Caco-2 (cell line): ENCODE measurements at regions not wholly inside any gene's neighbourhood (a gene's known extent, or its start where the extent isn't known, plus 50 kb on each side); places are given as distances from the start of the nearest gene placed in this dataset.

ENCODE experiments used
- BruUV-seq: library from RNA; stranded (reverse); fragments of 400-500 nt; replicated peaks from 2 replicates; lab custom pipeline; 2021; lab: Mats Ljungman, UMichigan
- CTCF ChIA-PET: fragments of 300-600 bp; sonication (Branson Sonifier 250); formaldehyde crosslinking; loops from one replicate; lab custom pipeline; 2022; ENCODE audit warnings: antibody characterized with exemption; lab: Charles Lee
- POLR2A ChIA-PET: fragments of 300-600 bp; sonication (Branson Sonifier 250); formaldehyde crosslinking; loops from one replicate; lab custom pipeline; 2022; ENCODE audit warnings: antibody characterized with exemption; lab: Charles Lee
- DNase-seq, 2 experiments: peaks; one replicate each; pipeline versions ENCODE4 v3.0.0 to v3.0.0-alpha.2; 2020 to 2022
- H3K27me3 ChIP-seq: replicated peaks from 2 replicates; pipeline ENCODE4 v1.6.0; 2011; ENCODE audit warnings: low read length; ENCODE audit not compliant: control insufficient read depth, insufficient read depth
- H3K36me3 ChIP-seq: 2 replicates; pipeline ENCODE4 v1.5.1; 2011; ENCODE audit warnings: low read length; ENCODE audit not compliant: control insufficient read depth, insufficient read depth
- H3K4me1 ChIP-seq: fragments of 250-450 bp; sonication (Bioruptor Pico); 2 replicates; pipeline ENCODE4 v1.5.1; 2020; ENCODE audit warnings: mild to moderate bottlenecking
- H3K4me3 ChIP-seq: 2 replicates; pipeline ENCODE4 v1.5.1; 2011; ENCODE audit warnings: low read depth, mild to moderate bottlenecking, control low read depth, low read length
- H3K9me3 ChIP-seq: fragments of 250-450 bp; sonication (Bioruptor Pico); 2 replicates; pipeline ENCODE4 v1.5.1; 2020; ENCODE audit warnings: mild to moderate bottlenecking, moderate library complexity
- H3K27ac Mint-ChIP-seq: one replicate; pipeline ENCODE4 v1.8.0; 2022; ENCODE audit warnings: mixed read lengths; ENCODE audit not compliant: unreplicated experiment
- H3K27me3 Mint-ChIP-seq: one replicate; pipeline ENCODE4 v1.8.0; 2022; ENCODE audit warnings: mixed read lengths; ENCODE audit not compliant: insufficient read depth, unreplicated experiment
- H3K36me3 Mint-ChIP-seq: one replicate; pipeline ENCODE4 v1.8.0; 2022; ENCODE audit warnings: mild to moderate bottlenecking, mixed read lengths; ENCODE audit not compliant: insufficient read depth, unreplicated experiment
- H3K4me1 Mint-ChIP-seq: one replicate; pipeline ENCODE4 v1.8.0; 2022; ENCODE audit warnings: low read depth, mixed read lengths; ENCODE audit not compliant: unreplicated experiment
- H3K4me3 Mint-ChIP-seq: one replicate; pipeline ENCODE4 v1.8.0; 2022; ENCODE audit warnings: mild to moderate bottlenecking, moderate library complexity, mixed read lengths; ENCODE audit not compliant: unreplicated experiment
- H3K9me3 Mint-ChIP-seq: one replicate; pipeline ENCODE4 v1.8.0; 2022; ENCODE audit warnings: mixed read lengths; ENCODE audit not compliant: unreplicated experiment
- intact Hi-C: fragments of 100-400 bp; cut with micrococcal nuclease; formaldehyde crosslinking; loops from one replicate; pipeline ENCODE4 v1.10.0; 2022; ENCODE audit not compliant: unreplicated experiment
- TF ChIP-seq, protein P1 (sequence below), 2 experiments: fragments of 200-600 bp in 1 of 2; IDR thresholded peaks; 1 replicate in 1 of 2; 2 replicates in 1 of 2; pipeline versions ENCODE4 v1.5.1 to v1.8.0; 2011 to 2022; ENCODE audit warnings: antibody characterized with exemption in 1 of 2, control low read depth in 1 of 2, inconsistent platforms in 1 of 2, low read depth in 1 of 2, low read length in 1 of 2, mild to moderate bottlenecking in 1 of 2, moderate library complexity in 1 of 2; ENCODE audit not compliant: insufficient read depth in 1 of 2, severe bottlenecking in 1 of 2, unreplicated experiment in 1 of 2

DNA sequence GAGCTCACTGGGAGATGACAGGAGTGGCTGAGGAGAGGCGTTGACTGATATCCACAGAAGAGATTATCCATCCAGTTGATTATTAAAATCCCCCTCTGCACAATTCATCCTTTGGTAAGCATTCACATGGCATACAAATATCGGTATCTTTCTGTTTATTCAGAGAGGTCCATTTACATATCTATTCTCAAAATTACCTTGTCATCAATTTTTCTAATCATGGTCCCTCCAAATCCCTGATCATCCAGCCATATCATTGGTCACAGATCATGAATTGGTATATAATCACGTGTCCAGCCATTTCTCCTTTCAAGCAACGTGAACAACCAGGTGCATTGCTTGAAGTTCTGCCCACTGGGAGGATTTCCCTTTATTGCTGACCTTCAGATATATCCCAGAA lies 1321.0 kb downstream of the ROBO2 start:
- Mint-ChIP-seq H3K9me3 (no peaks in the 10 kb centered on the region), H3K27me3 (no peaks in the 10 kb centered on the region), H3K4me3 (no peak overlapping the region), H3K27ac (no peak overlapping the region), H3K36me3 (no peaks in the 10 kb centered on the region), H3K4me1 (no peaks in the 10 kb centered on the region)
- Histone ChIP-seq H3K9me3 (no peaks in the 10 kb centered on the region), H3K27me3 (no peaks in the 10 kb centered on the region), H3K4me1 (no peaks in the 10 kb centered on the region), H3K4me3 (no peak overlapping the region), H3K36me3 (no peaks in the 10 kb centered on the region)
- BruUV-seq, result no TSS peak
- CTCF ChIA-PET, result no interaction called here
- POLR2A ChIA-PET, result no interaction called here
- no peak for DNase-seq
- intact Hi-C loops, result no loop called here
- TF ChIP-seq, protein P1, sequence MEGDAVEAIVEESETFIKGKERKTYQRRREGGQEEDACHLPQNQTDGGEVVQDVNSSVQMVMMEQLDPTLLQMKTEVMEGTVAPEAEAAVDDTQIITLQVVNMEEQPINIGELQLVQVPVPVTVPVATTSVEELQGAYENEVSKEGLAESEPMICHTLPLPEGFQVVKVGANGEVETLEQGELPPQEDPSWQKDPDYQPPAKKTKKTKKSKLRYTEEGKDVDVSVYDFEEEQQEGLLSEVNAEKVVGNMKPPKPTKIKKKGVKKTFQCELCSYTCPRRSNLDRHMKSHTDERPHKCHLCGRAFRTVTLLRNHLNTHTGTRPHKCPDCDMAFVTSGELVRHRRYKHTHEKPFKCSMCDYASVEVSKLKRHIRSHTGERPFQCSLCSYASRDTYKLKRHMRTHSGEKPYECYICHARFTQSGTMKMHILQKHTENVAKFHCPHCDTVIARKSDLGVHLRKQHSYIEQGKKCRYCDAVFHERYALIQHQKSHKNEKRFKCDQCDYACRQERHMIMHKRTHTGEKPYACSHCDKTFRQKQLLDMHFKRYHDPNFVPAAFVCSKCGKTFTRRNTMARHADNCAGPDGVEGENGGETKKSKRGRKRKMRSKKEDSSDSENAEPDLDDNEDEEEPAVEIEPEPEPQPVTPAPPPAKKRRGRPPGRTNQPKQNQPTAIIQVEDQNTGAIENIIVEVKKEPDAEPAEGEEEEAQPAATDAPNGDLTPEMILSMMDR (IDR thresholded peaks at IDR 0.05; ENCODE audit: insufficient read depth in 1 of 2, low read depth in 1 of 2, low read length in 1 of 2, severe bottlenecking in 1 of 2, unreplicated experiment in 1 of 2), result no peak

DNA sequence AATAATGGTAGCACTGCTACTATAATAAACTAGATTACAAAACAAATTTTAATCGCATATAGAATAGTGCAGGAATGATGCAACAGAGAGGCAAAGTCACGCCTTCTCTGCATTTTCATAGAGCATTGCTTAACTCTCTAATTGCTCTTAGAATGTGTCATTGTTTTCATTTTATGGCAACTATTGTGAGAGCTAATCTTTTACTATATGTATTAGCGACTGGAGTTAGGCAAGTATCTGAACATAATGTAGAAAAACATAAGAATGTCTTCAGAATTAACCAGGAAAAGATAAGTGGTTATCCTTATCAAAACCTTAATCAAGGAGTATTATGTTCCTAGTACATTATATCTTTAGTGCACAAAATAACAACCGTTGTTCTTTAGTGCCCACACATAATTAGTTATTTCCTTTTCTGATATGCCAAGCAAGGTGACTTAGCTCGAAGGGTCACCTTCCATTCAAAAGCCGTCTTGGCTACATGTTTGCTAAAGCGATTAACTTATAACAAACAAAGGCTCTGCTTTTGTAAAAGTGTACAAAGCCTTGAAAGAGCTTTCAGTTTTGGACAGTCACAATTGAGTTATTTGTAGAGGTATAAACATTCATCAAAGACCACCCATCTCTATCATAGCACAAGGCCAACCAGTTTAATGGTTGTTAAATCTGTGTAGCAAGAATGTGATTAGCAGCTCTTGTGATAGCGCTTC lies 1328.9 kb downstream of the ROBO2 start:
- H3K36me3 Mint-ChIP-seq, result no peaks in the 10 kb centered on the region
- Histone ChIP-seq H3K9me3 (no peaks in the 10 kb centered on the region), H3K4me3 (no peak overlapping the region), H3K36me3 (no peaks in the 10 kb centered on the region), H3K27me3 (no peaks in the 10 kb centered on the region), H3K4me1 (no peaks in the 10 kb centered on the region)
- DNase-seq, result no peak
- CTCF ChIA-PET, result no interaction called here
- POLR2A ChIA-PET, result no interaction called here
- no TSS peak for BruUV-seq
- H3K27me3 Mint-ChIP-seq, result peaks cover 2% of the 10 kb centered on the region
- H3K27ac Mint-ChIP-seq, result no peak overlapping the region
- H3K4me1 Mint-ChIP-seq, result no peaks in the 10 kb centered on the region
- intact Hi-C loops, result no loop called here
- H3K4me3 Mint-ChIP-seq, result no peak overlapping the region
- TF ChIP-seq, protein P1 (IDR thresholded peaks at IDR 0.05; ENCODE audit: insufficient read depth in 1 of 2, low read depth in 1 of 2, low read length in 1 of 2, severe bottlenecking in 1 of 2, unreplicated experiment in 1 of 2), result no peak
- no peaks in the 10 kb centered on the region for H3K9me3 Mint-ChIP-seq

DNA sequence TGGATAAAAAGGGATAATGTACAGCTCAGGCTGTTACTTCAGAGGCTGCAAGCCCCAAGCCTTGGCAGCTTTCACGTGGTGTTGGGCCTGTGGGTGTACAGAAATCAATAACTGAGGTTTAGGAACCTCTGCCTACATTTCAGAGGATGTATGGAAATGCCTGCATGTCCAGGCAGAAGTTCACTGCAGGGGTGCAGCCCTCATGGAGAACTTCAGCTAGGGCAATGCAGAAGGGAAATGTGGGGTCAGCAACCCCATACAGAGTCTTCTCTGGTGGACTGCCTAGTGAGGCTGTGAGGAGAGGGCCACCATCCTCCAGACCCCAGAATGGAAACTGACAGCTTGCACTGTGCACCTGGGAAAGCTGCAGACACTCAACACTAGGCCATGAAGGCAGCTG lies 1350.3 kb downstream of the ROBO2 start:
- no TSS peak for BruUV-seq

More for the DNA sequence above, 1350.3 kb downstream of the ROBO2 start:
- Mint-ChIP-seq H3K4me1 (no peaks in the 10 kb centered on the region), H3K4me3 (no peak overlapping the region), H3K36me3 (no peaks in the 10 kb centered on the region), H3K27me3 (no peaks in the 10 kb centered on the region), H3K9me3 (peaks cover 22% of the 10 kb centered on the region), H3K27ac (no peak overlapping the region)
- ChIA-PET POLR2A (no interaction called here), CTCF (no interaction called here)
- H3K27me3 ChIP-seq, result no peaks in the 10 kb centered on the region
- intact Hi-C loops, result no loop called here
- H3K4me3 ChIP-seq, result no peak overlapping the region
- DNase-seq, result no peak
- H3K9me3 ChIP-seq, result 0 out of 2 replicates have a peak, but pooled peaks cover 6% of the 10 kb centered on the region
- no peaks in the 10 kb centered on the region for H3K36me3 ChIP-seq
- H3K4me1 ChIP-seq, result no peaks in the 10 kb centered on the region
- TF ChIP-seq, protein P1 (IDR thresholded peaks at IDR 0.05; ENCODE audit: insufficient read depth in 1 of 2, low read depth in 1 of 2, low read length in 1 of 2, severe bottlenecking in 1 of 2, unreplicated experiment in 1 of 2), result no peak
